ENCODE measurements at regions not wholly inside any gene's neighbourhood (a gene's known extent, or its start where the extent isn't known, plus 50 kb on each side); places are given as distances from the start of the nearest gene placed in this dataset.

DNA sequence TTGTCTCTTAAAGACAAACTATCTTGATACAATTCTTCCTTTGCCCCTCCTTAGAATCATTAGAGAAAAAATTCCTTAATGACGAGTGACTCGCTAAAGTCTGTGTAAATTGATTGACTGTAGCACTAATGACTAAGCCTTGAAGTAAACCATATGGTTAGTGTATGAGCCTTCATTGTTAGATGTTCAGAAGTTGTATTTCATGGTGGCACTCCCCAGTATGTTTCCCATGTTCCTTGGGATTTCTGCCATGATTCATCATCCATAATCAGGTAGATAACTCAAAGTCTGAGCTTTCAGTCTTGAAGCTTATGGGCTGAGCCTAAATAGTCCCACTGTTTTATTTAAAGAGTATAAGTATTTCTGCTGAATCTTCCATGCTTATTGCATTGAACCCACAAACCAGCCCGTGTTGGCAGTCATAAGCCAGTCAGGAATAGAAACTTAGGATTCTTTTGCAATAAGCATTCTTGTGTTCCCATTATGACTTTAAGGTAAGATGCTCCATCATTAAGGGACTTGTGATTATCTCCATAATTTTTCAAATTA lies 371.2 kb upstream of the RARB start:
- CTCF ChIA-PET = no interaction called here
- intact Hi-C loops (cut with micrococcal nuclease) = no loop called here
- no TSS peak for BruUV-seq (replicated peaks)

More for the DNA sequence above, 371.2 kb upstream of the RARB start:
- DNase-seq (ENCODE audit: low read depth, low spot score) (no peak), FAIRE-seq (no peak)
- H3K9me3 ChIP-seq (replicated peaks; ENCODE audit: control insufficient read depth, insufficient read depth, low read length) = no peaks in the 10 kb centered on the region
- dilution Hi-C loops (cut with MboI; ENCODE audit: extremely low pct_ligation_motif_present, low sequenced_read_pairs) = no loop called here
- TF ChIP-seq, protein P1, sequence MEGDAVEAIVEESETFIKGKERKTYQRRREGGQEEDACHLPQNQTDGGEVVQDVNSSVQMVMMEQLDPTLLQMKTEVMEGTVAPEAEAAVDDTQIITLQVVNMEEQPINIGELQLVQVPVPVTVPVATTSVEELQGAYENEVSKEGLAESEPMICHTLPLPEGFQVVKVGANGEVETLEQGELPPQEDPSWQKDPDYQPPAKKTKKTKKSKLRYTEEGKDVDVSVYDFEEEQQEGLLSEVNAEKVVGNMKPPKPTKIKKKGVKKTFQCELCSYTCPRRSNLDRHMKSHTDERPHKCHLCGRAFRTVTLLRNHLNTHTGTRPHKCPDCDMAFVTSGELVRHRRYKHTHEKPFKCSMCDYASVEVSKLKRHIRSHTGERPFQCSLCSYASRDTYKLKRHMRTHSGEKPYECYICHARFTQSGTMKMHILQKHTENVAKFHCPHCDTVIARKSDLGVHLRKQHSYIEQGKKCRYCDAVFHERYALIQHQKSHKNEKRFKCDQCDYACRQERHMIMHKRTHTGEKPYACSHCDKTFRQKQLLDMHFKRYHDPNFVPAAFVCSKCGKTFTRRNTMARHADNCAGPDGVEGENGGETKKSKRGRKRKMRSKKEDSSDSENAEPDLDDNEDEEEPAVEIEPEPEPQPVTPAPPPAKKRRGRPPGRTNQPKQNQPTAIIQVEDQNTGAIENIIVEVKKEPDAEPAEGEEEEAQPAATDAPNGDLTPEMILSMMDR (IDR thresholded peaks at IDR 0.05; ENCODE audit: extremely low read depth in 1 of 2, insufficient read depth in 1 of 2, low read depth in 1 of 2, low read length in 2 of 2) = no peak
- TF ChIP-seq EZH2 (IDR thresholded peaks at IDR 0.05; ENCODE audit: borderline replicate concordance, low read depth, low read length, severe bottlenecking) = no peak
- TF ChIP-seq GATA2 (IDR thresholded peaks at IDR 0.05; ENCODE audit: insufficient read depth, insufficient read length, low read depth, low read length) = no peak
- no peak for TF ChIP-seq POLR2AphosphoS5 (IDR thresholded peaks at IDR 0.05; ENCODE audit: insufficient read depth, low read depth, low read length)
- TF ChIP-seq JUN (IDR thresholded peaks at IDR 0.05; ENCODE audit: borderline replicate concordance, insufficient read depth, insufficient read length, low read depth) = no peak
- no peak for TF ChIP-seq POLR2A (IDR thresholded peaks at IDR 0.05; ENCODE audit: low read depth, low read length)
- TF ChIP-seq MYC (IDR thresholded peaks at IDR 0.05; ENCODE audit: low read depth, low read length) = no peak
- TF ChIP-seq FOS (IDR thresholded peaks at IDR 0.05; ENCODE audit: borderline replicate concordance, insufficient read depth, low read length) = no peak
- TF ChIP-seq, protein P2, sequence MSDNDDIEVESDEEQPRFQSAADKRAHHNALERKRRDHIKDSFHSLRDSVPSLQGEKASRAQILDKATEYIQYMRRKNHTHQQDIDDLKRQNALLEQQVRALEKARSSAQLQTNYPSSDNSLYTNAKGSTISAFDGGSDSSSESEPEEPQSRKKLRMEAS (IDR thresholded peaks at IDR 0.05; ENCODE audit: insufficient read depth, insufficient read length) = no peak
- no peaks in the 10 kb centered on the region for H3K79me2 ChIP-seq (ENCODE audit: control insufficient read depth, insufficient read depth, low read length)
- no peaks in the 10 kb centered on the region for H3K4me1 ChIP-seq (ENCODE audit: control insufficient read depth, extremely low read depth, insufficient read depth, low read length)
- H3K4me3 ChIP-seq (replicated peaks in 1 of 3; ENCODE audit: insufficient read depth in 1 of 3, low read depth in 1 of 3, low read length in 3 of 3) = no peak overlapping the region
- H3K27ac ChIP-seq (ENCODE audit: insufficient read depth, low read depth, low read length) = no peak overlapping the region
- no peak overlapping the region for H3K4me2 ChIP-seq (ENCODE audit: insufficient read depth, low read length)
- POLR2A ChIA-PET = no interaction called here
- no peaks in the 10 kb centered on the region for H4K20me1 ChIP-seq (replicated peaks; ENCODE audit: control insufficient read depth, extremely low read depth, insufficient read depth, low read length)
- no peak overlapping the region for H2AFZ ChIP-seq (ENCODE audit: low read depth, low read length)
- no peaks in the 10 kb centered on the region for H3K36me3 ChIP-seq (ENCODE audit: control insufficient read depth in 2 of 2, extremely low read depth in 1 of 2, insufficient read depth in 2 of 2, low read length in 2 of 2)
- H3K9ac ChIP-seq (replicated peaks; ENCODE audit: extremely low read depth, insufficient read depth, low read length) = no peak overlapping the region
- no peaks in the 10 kb centered on the region for H3K9me1 ChIP-seq (replicated peaks; ENCODE audit: control insufficient read depth, extremely low read depth, insufficient read depth, low read length)
- no peaks in the 10 kb centered on the region for H3K27me3 ChIP-seq (ENCODE audit: control insufficient read depth in 2 of 2, insufficient read depth in 2 of 2, low read length in 2 of 2)

Data from endothelial cell of umbilical vein (primary cell).